Caki2 (cell line): ENCODE measurements at regions not wholly inside any gene's neighbourhood (a gene's known extent, or its start where the extent isn't known, plus 50 kb on each side); places are given as distances from the start of the nearest gene placed in this dataset.
"Not testable (repeated sequence)": the region's sequence is repeated elsewhere in the genome, so short reads cannot be mapped to it uniquely, and the experiment has no call there.

Source experiments
- DNase-seq: peaks from one replicate; pipeline ENCODE4 v3.0.0-alpha.2; 2015; ENCODE audit warnings: low read depth
- in situ Hi-C: cut with HindIII; loops from 2 replicates; pipeline ENCODE4 v1.10.0; 2016; ENCODE audit warnings: low sequenced_read_pairs, low pct_unique_long_range_greater_than_20kb, mixed read lengths

DNA sequence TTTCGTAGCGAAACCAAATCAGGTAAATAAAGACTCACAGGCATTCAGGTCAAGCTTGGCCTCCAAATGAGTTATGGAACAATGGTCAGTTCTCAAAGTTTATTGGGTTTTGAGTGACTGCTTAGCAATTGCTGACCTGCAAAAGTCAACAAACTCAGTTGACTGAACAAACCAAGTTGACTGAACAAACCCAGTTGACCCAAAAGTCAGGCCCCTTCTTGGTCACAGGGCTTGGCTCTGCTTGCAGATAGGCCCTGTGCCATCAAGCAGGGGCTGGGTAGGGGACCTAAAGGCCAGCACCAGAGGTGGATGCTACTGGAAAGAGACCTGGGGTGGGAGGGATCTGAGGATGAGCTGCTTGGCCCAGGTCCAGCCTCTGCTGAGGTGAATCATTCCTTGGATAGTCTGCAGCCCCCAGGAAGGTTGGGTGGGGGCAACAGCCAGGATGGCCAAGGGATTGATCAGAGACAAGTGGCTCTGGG, 64.6 kb downstream of the GADD45G start:
- in situ Hi-C loops = no loop called here

DNA sequence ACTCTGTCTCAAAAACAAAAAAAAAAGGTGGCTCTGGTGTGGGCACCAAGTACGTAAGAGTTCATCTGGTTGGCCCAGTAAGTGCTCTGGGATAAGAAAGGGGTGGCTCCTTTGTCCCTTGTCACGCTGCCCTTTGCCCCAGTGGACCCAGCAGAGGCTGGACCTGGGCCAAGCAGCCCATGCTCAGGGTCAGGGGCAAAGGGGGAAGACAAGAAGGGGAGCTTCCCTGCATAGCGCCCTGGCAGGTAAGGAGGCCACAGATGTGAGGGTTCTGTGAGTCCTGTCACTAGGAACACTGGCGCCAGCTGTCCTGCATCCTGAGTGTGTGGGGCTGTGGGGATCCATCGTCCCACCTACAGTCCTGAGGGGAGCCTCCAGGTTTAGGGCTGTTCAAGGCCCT, 65.3 kb downstream of the GADD45G start:
- peak; percentile 19 for DNase-seq
- in situ Hi-C loops = no loop called here

More for the DNA sequence above, 64.6 kb downstream of the GADD45G start:
- DNase-seq = peak; percentile 51

DNA sequence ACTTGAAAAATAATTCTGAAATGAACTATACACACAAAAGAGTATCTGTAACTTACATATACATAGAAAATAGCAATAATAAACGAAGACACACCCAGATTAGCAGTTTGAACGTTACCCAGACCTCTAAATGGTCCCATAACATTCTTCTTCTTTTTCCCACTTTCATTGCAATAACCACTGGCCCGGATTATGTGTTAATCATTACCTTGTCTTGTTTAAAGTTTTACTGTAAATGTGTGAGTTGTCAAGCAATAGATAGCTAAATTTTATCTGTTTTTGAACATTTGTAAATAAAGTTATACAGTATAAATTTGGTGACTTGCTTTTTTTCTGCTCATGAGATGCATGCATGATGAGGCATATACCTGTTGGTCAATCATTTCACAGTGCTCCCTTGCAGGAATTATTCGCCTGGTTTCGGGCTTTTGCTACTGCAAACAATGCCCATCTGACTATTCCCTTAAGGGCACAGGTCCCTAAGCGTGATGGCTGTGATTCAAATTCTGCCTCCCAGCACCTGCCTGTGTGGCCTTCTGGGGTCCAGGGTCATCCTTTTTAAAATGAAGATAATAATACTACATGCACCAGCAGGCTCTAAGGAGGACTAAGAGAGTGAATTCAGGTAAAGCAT, 66.1 kb downstream of the GADD45G start:
- DNase-seq = peak; percentile 71
- in situ Hi-C loops = no loop called here

DNA sequence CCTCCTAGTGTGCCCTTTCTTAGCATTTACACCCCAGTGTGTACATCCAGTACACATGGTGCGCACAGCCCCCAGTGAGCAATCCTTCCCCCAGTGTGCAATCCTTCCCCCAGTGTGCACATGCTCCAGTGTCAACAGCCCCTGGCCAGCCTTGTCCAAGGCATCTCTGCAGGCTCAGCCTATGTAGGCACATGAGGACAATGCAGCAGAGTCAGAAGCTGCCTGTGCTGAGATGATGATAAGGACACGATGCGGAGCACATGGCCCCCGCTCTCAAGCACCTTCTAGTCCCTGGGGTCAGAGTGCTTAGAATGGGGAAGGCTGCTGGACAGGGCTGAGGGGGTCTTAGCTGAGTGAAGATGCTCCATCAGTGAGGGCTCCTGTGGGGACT, 69.8 kb downstream of the GADD45G start:
- in situ Hi-C loops = no loop called here

DNA sequence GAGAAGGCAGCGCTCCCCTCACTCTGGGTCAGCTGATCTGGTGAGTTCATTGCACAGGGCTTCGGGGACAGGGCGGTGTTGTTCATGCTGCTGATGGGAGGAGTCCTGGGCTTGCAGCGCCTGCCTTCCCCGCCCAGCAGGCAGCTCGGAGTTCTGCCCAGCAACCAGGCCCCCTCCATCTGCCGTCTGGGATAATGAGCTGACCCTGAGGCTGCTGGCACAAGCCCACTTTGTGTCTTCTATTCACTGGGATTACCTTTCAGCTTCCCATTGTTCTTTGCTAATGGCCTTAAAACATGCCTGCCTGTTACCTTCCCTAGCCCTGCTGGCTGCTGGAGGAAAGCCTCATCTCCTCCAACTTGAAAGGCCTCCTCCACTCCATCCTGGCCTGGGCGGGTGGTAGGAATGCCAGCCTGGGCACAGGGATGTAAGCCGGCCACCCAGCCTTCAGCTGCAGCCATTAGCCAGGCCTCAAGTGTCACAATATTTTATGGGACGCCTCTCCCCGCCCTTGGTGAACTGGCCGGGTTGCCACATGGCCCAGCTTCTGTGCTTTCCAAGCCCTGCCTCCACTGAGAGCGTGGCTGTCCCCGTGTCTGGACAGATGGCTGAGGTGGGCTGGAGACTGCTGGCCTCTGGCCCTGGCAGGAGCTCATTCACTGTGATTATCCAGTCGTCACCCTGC, 70.4 kb downstream of the GADD45G start:
- in situ Hi-C loops = no loop called here
- no peak for DNase-seq

More for the DNA sequence above, 69.8 kb downstream of the GADD45G start:
- no peak for DNase-seq

DNA sequence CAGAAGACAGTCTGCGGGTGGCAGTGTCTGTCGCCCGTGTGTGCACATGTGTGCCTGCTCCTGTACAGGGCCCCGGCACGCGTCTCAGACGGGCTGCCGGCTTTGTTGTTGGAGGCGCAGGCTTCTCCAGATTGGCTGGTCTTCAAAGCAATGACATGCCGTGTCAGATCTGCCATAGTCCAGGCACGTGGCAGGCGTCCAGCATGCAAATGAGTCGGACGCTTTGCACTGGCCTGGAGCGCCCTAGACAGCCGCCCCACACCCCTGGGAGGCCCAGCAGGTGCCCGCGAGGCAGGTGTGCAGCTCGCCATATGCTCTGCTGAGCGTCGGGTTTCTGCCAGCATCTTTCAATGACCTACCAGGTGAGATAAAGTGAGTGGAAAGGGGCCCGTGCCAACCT, 71.5 kb downstream of the GADD45G start:
- in situ Hi-C loops = no loop called here
- no peak for DNase-seq

DNA sequence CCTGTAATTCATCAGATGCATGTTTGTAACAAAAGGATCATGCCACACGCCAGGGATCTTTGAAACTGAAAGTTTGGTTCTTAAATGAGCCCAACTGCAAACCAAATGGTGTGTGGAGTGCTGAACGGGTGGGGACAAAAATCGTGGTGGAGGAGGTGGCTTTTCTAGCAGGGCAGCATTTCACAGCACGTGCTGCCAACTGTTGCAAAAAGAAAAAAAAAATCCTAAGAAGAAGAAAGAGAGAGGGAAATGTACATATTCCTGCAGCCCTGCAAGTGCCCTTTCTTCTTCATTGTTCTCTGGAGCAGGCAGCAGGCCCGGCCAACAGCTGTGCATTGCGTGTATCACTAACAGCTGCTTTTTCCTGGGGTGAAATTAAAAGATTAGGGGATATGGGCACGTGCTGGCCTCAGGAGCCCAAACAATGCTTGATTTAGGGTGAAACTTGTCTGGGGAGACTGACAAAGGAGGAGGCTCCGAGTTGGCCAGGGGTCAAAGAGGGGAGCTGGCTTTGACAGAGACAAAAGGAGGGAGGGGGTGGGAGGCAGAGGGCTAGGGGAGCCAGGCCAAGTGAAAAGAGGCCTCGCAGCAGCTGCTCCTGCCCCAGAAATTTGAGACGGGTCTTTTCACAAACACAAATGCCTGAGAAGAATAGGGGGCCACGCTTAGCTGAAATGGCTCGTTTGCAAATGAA, 73.0 kb downstream of the GADD45G start:
- DNase-seq = no peak
- in situ Hi-C loops = no loop called here

DNA sequence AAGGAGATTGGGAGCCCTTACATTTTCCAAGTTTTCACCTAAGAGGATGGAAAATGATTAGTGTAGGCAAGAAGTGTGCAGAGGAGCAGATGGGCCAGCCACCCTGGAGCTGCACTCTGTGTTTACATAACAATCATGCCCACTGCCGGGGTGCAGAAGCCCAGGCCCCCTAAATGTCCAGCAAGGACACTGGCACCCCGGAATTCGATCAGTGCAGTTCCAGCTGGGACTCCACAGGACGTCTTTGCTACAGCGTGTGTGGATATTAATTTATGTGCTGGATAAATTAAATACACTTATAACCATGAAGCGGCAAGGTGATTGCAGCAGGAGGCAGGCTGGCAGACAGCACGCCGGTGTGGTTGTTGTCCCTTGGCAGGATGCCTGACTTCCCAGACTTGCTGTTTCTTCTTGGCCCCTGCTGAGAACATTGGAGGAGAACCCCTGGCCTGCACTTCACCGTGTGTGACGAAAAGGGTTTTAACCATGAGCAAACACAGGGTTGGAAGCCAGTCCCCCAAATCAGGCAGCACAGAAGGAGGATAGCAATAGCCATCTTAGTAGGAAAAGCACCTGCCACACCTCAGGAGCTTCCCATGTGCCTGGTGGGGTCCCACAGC, 73.7 kb downstream of the GADD45G start:
- DNase-seq = no peak
- in situ Hi-C loops = no loop called here

DNA sequence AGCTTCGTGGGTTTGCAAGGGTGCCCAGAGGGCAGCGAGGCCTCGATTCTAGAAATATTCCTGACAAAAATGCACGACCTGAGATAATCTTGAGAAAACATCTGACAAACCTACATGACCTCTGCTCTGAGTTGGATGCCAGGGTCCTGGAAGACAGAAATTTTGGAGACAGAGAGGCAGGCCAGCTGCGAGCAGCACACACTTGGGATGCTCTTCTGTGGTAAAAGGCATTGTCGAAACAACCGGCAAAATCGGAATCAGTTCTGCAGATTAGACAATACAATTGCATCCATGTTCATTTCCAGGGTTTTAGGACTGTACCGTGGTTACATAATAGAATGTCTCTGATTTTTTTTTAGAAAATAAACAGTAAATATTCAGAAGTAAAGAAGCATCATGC, 74.2 kb downstream of the GADD45G start:
- in situ Hi-C loops = no loop called here
- DNase-seq = no peak

DNA sequence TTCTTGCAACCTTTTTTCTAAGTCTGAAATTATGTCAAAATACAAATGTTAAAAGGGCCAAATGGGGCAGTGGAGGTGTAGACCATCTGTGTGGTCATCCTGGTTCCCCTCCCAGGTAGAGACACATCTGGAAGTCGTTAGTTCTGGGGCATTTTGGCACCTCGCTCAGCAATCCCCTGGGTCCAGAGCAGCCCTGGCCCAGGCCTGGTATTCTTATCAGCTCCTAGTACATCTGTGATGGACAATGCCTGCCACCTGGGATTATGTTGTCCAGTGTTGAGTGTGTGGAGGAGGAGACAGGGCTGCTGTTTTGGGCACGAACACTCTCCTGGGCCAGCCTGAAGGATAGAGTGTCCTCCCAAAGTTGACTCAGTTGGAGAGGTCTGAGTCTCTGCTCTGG, 74.8 kb downstream of the GADD45G start:
- DNase-seq = no peak

DNA sequence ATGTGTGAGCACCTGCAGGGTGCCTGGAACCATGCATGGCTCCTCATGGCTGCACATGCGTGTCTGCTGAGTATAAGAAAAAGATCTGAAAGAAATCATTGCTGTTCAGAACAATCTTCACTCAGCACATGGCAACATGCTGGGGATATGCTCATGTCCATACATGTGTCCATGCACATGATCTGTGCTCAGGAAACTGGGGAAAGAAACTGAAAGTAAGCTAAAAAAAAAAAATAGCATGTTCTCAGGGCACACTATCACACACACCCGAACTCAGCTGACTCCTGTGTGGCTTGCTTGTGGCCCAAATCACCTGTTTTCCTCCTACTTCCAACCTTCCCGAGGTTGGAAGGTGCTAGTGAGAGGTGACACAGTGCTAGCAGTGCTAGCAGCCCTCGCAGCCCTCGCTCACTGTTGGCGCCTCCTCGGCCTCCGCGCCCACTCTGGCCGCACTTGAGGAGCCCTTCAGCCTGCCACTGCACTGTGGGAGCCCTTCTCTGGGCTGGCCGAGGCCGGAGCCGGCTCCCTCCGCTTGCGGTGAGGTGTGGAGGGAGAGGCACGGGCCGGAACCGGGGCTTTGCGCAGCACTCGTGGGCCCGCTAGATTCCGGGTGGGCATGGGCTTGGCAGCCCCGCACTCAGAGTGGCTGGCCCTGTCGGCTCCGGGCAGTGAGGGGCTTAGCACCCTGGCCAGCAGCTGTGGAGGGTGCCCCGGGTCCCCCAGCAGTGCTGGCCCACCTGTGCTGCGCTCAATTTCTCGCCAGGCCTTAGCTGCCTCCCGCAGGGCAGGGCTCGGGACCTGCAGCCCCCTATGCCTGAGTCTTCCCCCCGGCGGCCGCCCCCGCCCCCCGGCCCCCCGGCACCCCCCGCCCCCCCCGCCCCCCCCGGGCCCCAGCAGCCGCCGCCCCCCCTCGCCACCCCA, 76.0 kb downstream of the GADD45G start:
- no peak for DNase-seq
- in situ Hi-C loops = no loop called here

More for the DNA sequence above, 74.8 kb downstream of the GADD45G start:
- in situ Hi-C loops = no loop called here

DNA sequence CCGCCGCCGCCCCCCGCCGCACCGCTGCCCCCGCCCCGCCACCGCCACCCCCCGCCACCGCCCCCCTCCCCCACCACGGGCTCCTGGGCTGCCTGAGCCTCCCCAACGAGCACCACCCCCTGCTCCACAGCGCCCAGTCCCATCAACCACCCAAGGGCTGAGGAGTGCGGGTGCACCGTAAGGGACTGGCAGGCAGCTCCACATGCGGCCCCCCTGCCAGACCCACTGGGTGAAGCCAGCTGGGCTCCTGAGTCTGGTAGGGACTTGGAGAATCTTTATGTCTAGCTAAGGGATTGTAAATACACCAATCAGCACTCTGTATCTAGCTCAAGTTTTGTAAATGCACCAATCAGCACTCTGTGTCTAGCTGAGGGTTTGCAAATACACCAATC, 76.7 kb downstream of the GADD45G start:
- in situ Hi-C loops, DNase-seq: not testable (repeated sequence)

DNA sequence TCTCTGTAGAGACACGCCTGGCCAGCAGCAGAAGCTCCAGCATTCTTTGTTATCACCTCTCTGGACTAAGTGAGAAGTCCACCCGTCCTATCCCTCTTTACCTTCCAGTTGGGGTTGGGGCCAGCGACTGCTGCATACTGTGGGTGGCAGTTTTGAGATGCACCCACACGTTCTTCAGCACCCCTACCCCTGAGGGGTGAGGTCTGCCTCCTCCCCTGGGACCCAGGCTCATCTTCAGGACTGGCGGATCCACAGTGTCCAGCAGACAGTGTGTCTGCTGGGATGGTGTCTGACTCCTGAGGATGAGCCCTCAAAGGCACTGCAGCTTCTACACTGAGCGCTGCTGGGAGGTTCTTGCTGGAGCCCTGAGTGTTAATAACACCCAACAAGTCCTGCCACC, 78.8 kb downstream of the GADD45G start:
- DNase-seq = no peak
- in situ Hi-C loops = no loop called here

DNA sequence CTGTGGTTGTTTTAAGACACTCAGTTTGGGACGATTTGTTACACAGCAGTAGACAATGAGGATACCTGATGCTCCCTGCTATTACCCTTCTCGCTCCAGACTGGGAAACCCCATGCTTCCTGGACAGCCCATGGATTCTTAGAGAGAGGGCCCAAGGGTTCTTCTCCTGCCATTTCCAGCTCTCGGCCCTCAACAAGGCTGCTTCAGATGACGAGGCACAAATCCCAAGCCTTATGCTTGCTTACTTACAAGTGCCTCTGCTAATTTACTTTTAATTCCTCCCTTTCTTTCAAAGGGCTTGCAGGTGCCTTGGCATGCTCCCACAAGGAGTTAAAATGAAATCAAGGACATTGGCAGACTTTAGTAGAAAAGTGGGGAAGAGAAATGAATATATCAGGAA, 79.4 kb downstream of the GADD45G start:
- DNase-seq = no peak
- in situ Hi-C loops = no loop called here

DNA sequence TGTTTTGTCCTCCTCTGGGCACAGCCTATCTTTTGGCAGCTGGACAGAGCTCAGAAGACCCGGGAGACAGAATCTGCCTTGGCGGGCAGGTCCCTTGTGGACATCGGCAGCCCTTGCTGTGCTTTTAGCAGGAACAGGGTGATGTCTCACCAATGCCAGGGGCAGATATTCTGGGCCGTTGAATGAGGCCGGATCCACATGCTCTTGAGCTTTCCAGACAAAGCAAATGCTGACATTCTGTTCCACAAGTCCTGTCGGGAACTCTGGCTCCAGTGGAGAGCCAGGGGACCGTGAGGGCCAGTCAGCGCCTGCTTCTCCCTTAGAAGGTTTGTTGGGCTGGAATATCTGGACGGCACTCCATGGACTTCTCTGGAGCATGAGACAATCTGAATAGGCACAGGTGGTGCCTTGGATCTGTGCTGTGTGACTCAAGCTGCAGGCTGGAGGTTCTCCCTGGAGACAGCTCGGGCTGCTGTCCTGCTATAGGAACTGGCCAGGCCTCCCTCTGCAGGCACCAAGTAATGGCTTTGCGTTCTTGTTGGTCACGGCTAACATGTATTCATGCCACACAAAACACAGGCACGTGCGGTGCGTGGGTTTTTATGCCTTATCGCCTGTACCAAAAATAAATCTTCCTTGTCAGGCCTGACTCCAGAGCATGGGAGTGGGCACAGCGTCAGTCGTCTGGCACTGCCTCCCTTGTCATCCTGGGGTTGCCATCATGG, 80.3 kb downstream of the GADD45G start:
- no peak for DNase-seq
- in situ Hi-C loops = no loop called here

DNA sequence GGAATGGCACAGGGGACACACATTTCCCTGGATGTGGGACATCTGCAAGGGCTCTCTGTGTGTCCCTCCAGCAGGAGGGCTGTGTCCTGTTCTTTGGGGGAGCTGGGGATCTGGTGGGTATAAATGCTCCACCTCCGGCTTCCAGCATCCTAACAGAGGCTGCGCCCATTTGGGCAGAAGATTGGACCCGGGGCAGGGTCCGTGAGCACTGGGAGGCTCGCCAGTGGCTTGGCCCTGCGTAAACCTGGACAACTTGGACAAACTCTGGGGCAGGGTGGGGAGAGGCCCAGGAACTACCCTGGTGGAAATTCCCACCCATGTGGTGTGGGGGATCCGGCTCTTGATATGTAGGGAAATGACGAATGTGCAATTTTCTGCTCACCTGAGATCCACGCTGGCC, 80.9 kb downstream of the GADD45G start:
- in situ Hi-C loops = no loop called here

DNA sequence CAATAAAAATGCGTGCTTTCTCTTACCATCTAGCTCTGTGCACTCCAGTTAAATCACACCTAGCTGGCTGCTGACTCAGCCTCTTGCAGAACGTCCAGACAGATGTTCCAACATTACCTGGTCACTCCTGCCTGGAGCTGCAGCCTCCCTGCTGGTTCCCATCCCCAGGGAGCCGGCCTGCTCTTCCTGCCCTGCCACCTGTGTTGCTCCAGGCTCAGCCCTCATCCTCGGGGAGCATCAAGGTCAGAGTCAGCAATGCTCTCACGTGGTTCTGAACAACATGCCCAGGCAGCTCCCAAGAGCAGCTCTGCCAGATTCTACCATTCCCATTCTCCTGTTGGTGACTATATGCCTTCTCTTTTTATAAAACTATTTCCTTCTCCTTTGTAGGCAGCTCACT, 81.3 kb downstream of the GADD45G start:
- DNase-seq = no peak
- in situ Hi-C loops = no loop called here

More for the DNA sequence above, 80.9 kb downstream of the GADD45G start:
- DNase-seq = no peak
